ENCODE measurements at regions not wholly inside any gene's neighbourhood (a gene's known extent, or its start where the extent isn't known, plus 50 kb on each side); places are given as distances from the start of the nearest gene placed in this dataset.

GRCh38 chr3:162213196-162213595 is 716.6 kb downstream of the OTOL1 start:
- no peak for TF ChIP-seq POLR2A (IDR thresholded peaks at IDR 0.05)
- TF ChIP-seq, protein P1, sequence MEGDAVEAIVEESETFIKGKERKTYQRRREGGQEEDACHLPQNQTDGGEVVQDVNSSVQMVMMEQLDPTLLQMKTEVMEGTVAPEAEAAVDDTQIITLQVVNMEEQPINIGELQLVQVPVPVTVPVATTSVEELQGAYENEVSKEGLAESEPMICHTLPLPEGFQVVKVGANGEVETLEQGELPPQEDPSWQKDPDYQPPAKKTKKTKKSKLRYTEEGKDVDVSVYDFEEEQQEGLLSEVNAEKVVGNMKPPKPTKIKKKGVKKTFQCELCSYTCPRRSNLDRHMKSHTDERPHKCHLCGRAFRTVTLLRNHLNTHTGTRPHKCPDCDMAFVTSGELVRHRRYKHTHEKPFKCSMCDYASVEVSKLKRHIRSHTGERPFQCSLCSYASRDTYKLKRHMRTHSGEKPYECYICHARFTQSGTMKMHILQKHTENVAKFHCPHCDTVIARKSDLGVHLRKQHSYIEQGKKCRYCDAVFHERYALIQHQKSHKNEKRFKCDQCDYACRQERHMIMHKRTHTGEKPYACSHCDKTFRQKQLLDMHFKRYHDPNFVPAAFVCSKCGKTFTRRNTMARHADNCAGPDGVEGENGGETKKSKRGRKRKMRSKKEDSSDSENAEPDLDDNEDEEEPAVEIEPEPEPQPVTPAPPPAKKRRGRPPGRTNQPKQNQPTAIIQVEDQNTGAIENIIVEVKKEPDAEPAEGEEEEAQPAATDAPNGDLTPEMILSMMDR (IDR thresholded peaks at IDR 0.05): no peak
- no peak for TF ChIP-seq POLR2AphosphoS5 (IDR thresholded peaks at IDR 0.05)

All from upper lobe of left lung (tissue), 4 donors.